HG03457 (cell line): ENCODE measurements at regions not wholly inside any gene's neighbourhood (a gene's known extent, or its start where the extent isn't known, plus 50 kb on each side); places are given as distances from the start of the nearest gene placed in this dataset.

ENCODE experiments used
- ATAC-seq: cut with Tn5 transposase; IDR thresholded peaks from one replicate; pipeline ENCODE4 v1.9.1; 2021; ENCODE audit warnings: moderate number of reproducible peaks; ENCODE audit not compliant: unreplicated experiment

DNA sequence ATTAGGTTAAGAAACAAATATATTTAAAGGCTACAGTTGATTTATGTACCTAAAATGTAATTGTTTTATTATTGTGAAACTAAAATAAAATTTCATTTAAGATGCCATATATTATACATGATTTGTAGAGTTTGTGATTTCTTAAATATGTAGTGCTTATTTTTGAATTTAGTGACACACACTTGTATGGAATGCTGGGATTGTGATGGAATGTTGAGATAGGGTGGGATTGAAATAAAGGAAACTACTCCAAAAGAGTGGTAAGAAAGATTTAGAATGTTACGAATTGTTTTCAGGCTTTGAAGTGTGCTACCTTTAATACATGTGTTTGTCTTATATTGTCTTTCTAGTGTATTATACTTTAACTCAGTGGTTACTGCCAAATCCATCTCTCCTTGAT is 330.3 kb upstream of the PITX2 start:
- ATAC-seq, result no peak

DNA sequence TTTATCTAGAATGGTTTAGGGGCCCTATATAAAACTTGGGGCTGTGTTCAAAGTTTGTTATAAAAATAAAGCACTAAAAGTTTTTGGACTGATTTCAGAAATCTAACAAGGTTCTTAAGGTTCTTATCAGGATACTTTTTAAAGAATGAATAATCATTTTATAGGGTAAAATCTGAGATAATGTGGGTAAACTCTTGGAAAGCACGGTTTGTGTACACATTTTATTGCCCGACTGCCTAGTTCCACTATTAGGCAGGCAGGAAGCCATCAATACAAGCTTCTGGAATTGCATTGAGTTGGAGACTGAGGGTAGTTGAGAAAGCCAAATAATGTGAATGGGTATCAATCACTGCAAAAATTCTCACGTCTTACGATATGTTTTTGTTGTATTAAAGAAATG is 331.0 kb upstream of the PITX2 start:
- no peak for ATAC-seq

GRCh38 chr4:110955748-110956147 is 332.9 kb upstream of the PITX2 start:
- no peak for ATAC-seq

- no peak for ATAC-seq
These were observed 336.3 kb upstream of the PITX2 start for GRCh38 chr4:110959041-110959643.

- ATAC-seq, result no peak
These were observed 338.2 kb upstream of the PITX2 start for GRCh38 chr4:110961066-110961465.

DNA sequence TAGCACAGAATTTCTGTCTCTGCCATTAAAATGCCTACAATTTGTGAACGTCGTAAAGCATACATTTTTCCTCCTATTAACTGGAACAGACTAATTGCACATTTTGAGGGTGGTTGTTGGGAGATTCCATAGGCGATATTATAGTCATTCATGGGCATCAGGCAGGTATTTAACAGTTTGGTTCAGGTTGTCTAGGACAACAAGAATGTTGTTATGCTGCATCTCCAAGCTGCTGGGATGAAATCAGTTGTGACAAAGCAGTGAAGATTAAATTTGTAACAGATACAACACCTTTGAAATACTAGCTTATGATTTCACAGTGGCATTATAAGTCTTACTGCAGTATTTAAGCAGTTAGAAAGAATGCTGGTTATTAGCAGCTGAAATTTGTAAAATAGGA is 339.7 kb upstream of the PITX2 start:
- ATAC-seq, result no peak

GRCh38 chr4:110963662-110964280 is 340.9 kb upstream of the PITX2 start:
- no peak for ATAC-seq

DNA sequence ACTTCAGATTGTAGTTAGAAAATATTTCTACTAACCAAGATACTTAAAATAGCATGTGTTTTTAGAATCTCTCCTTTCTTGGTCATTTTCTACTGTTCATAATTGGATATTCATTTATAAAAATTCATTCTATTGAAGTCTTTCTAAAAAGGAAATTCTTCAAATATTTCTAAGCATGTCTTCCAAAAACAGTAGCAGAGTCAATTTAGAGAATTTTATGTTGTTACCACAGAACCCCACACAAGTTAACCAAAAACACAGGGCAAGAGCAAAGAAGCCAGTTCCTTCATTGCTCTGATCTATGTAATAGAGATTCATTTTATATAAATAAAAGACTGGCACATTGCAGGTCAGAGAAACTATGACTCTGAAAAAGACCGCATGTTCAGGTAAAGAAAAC is 345.1 kb upstream of the PITX2 start:
- ATAC-seq, result no peak

- ATAC-seq, result peak; percentile 74
These were observed 347.8 kb upstream of the PITX2 start for GRCh38 chr4:110970642-110971041.

- no peak for ATAC-seq
These were observed 352.5 kb upstream of the PITX2 start for GRCh38 chr4:110975338-110975737.

GRCh38 chr4:110977554-110977953 is 354.7 kb upstream of the PITX2 start:
- no peak for ATAC-seq

- ATAC-seq, result no peak
These were observed 355.9 kb upstream of the PITX2 start for GRCh38 chr4:110978761-110979160.

GRCh38 chr4:110982486-110982885 is 359.6 kb upstream of the PITX2 start:
- ATAC-seq, result no peak

- ATAC-seq, result no peak
These were observed 365.8 kb upstream of the PITX2 start for GRCh38 chr4:110988722-110989121.

DNA sequence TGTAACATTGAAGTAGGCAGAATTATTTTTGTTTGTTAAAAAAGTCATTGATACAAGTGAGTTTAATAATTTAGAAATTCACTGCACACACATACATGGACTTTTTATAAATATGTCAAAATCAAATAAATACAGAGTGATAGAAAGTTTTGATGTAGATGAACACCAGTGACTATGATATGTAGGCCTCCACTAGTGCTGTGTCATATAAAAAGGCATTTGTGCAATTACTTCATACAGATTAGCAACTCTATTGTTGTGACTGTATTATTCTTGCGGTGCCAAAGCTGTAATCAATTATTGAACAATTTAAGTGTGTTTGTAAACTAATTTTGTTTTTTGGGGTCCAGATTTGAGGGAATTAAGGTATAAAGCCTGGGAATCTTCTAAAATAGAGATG is 366.2 kb upstream of the PITX2 start:
- no peak for ATAC-seq

DNA sequence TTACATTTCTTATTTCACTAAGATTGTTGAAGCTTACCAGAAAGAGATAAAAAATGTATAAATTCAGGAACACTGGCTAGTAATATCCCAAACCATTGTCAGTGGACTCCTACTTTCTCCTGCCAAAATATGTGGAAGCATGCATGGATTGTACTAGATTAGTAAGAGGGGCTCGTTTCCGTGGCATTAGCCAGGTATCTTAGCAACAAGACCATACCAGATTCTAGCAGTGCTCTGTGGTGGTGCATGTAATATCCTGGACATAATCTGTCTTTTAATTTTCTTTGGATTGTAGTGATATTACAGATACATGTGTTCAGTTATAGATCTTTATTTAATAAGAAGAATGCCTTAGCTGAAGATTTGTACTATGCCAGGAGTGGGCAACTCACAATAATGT is 371.9 kb upstream of the PITX2 start:
- no peak for ATAC-seq

GRCh38 chr4:110998320-110998719 is 375.4 kb upstream of the PITX2 start:
- no peak for ATAC-seq

DNA sequence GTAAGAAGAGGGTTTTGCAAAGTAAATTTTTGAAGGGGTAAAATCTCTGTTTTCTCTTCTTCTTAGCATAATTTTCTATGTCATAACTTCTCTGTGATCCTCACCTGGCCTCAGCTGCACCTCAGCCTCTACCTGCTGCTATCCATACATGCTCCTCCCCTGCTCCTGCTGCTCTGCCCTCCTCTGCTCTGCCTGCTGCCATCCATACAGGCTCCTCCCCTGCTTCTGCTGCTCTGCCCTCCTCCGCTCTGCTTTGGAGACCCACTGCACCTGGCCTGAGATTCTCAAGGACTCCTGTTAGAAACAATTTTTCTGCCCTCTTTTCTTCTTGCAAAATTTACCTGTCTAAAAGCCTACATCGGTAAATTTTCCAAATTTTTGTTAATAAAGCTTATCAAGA is 388.6 kb upstream of the PITX2 start:
- ATAC-seq, result no peak

GRCh38 chr4:111013846-111014245 is 391.0 kb upstream of the PITX2 start:
- ATAC-seq, result no peak

DNA sequence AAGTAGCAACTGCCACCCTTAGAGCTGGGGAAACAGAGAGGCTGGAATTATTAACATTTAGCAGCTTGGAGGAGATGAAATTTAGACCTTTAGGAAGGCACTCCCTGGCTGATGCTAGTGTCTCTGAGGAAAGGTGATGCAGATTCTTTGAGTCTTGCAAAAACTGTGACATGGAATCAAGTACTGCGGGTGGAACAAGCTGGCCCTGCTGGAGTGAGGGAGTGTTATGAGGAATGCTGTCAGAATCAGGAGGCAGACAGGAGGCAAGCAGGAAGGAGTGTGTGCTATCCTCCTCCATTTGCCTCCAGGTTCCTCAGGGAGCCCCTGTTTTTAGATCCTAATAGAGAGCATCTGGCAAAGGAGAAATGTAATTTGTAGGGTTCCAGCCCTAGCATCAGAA is 391.7 kb upstream of the PITX2 start:
- ATAC-seq, result no peak

DNA sequence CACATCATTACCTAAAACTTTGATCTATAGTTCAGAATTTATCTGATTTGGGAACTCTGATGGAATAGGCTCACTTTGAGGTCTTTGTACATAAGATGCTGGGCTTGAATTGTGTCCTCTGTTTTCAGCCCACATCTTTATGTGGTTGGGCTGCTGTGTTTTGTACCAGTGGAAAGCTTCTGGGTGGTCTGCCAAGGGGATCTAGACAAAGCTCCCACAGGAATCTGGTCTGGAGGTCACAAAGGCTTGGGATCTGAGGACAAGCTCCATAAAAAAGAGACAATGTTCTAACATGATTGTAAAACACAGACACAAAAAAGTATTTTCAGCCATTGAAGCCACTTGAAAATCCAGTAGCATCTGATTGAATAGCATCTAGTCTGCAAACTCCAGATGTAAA is 393.5 kb upstream of the PITX2 start:
- ATAC-seq, result no peak

DNA sequence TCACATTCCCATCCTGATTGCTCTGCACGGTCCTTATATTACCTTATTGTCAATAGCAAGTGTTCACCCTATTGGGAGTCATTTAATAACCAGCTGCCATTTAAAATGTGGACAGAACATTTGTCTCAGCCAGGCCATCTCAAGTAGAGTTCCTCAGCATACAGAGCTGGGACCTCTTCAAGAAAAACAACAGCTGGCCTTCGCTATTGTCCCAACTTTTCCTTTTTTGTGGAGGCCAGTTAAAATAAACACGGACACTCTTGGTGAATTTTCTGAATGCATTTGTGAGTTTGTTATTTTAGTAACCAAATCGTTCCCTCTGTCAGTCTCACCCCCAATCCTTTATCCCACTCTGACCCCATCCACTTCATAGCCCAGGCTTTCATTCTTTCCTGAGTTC is 395.3 kb upstream of the PITX2 start:
- no peak for ATAC-seq

DNA sequence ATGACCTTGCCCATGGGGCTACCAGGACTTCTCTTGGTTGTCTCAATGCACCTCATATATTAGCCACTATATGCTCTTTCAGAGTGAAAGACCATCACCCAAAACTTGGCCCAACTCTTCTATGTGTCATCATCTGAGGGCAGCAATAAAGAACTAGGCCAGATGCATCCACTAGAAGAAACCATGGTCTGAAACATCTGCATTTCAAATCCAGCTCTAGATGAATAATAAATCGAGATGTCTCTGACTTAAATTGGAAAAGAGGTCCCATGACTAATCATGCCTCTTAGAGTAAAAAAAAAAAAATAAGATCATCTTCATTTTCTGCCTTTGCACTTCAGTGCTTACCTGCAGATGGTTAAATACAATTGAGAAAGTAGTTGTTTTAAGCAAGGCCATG is 397.6 kb upstream of the PITX2 start:
- ATAC-seq, result no peak
